NCI-H82 treated with DMSO at 0.1 percent for 48 hours (cell line): ENCODE measurements at regions not wholly inside any gene's neighbourhood (a gene's known extent, or its start where the extent isn't known, plus 50 kb on each side); places are given as distances from the start of the nearest gene placed in this dataset.
"Not testable (repeated sequence)": the region's sequence is repeated elsewhere in the genome, so short reads cannot be mapped to it uniquely, and the experiment has no call there.

Source experiments
- DNase-seq: peaks from one replicate; lab custom pipeline; 2025; ENCODE audit not compliant: unreplicated experiment; lab: John Stamatoyannopoulos, UW

- DNase-seq, result no peak
Measured at GRCh38 chr2:187002242-187002641, 153.3 kb upstream of the ZSWIM2 start.

- DNase-seq, result no peak
Measured at GRCh38 chr2:187001248-187001647, 152.3 kb upstream of the ZSWIM2 start.

- no peak for DNase-seq
Measured at GRCh38 chr2:186995092-186995491, 146.1 kb upstream of the ZSWIM2 start.

- no peak for DNase-seq
Measured at GRCh38 chr2:186992597-186992996, 143.6 kb upstream of the ZSWIM2 start.

GRCh38 chr2:186991766-186992417 lies 142.9 kb upstream of the ZSWIM2 start:
- DNase-seq, result no peak

GRCh38 chr2:186984966-186985365 lies 136.0 kb upstream of the ZSWIM2 start:
- DNase-seq, result no peak

GRCh38 chr2:186984481-186984880 lies 135.5 kb upstream of the ZSWIM2 start:
- DNase-seq, result no peak

- DNase-seq, result no peak
Measured at GRCh38 chr2:186980787-186981550, 132.0 kb upstream of the ZSWIM2 start.

- DNase-seq, result no peak
Measured at GRCh38 chr2:186980117-186980442, 131.1 kb upstream of the ZSWIM2 start.

GRCh38 chr2:186979439-186980116 lies 130.6 kb upstream of the ZSWIM2 start:
- DNase-seq, result no peak

- no peak for DNase-seq
Measured at GRCh38 chr2:186977433-186978045, 128.6 kb upstream of the ZSWIM2 start.

- no peak for DNase-seq
Measured at GRCh38 chr2:186976329-186976728, 127.4 kb upstream of the ZSWIM2 start.

GRCh38 chr2:186972281-186972970 lies 123.5 kb upstream of the ZSWIM2 start:
- DNase-seq, result no peak

GRCh38 chr2:186968277-186968676 lies 119.3 kb upstream of the ZSWIM2 start:
- DNase-seq, result no peak

GRCh38 chr2:186966015-186966414 lies 117.0 kb upstream of the ZSWIM2 start:
- no peak for DNase-seq

GRCh38 chr2:186962085-186962747 lies 113.2 kb upstream of the ZSWIM2 start:
- DNase-seq, result no peak

- DNase-seq, result not testable (repeated sequence)
Measured at GRCh38 chr2:186960241-186960640, 111.3 kb upstream of the ZSWIM2 start.

- DNase-seq, result no peak
Measured at GRCh38 chr2:186959486-186959885, 110.5 kb upstream of the ZSWIM2 start.

- DNase-seq, result no peak
Measured at GRCh38 chr2:186950694-186951093, 101.7 kb upstream of the ZSWIM2 start.

- DNase-seq, result no peak
Measured at GRCh38 chr2:186949726-186950256, 100.8 kb upstream of the ZSWIM2 start.
